Hypothalamus (tissue), 51 donors: ENCODE measurements at regions not wholly inside any gene's neighbourhood (a gene's known extent, or its start where the extent isn't known, plus 50 kb on each side); places are given as distances from the start of the nearest gene placed in this dataset.

Source experiments
- DNase-seq, 51 donors: peaks; one replicate each; lab custom pipeline; 2025; lab: John Stamatoyannopoulos, UW

GRCh38 chr12:102540815-102541385, 60.5 kb upstream of the IGF1 start:
- no peak for DNase-seq

- no peak for DNase-seq
Measured at GRCh38 chr12:102539651-102540553, 59.5 kb upstream of the IGF1 start.

- no peak for DNase-seq
Measured at GRCh38 chr12:102535306-102535705, 54.9 kb upstream of the IGF1 start.

GRCh38 chr12:102534899-102535298, 54.5 kb upstream of the IGF1 start:
- DNase-seq, result no peak

GRCh38 chr12:102533483-102534215, 53.3 kb upstream of the IGF1 start:
- no peak for DNase-seq
